ENCODE measurements at regions not wholly inside any gene's neighbourhood (a gene's known extent, or its start where the extent isn't known, plus 50 kb on each side); places are given as distances from the start of the nearest gene placed in this dataset.

DNA sequence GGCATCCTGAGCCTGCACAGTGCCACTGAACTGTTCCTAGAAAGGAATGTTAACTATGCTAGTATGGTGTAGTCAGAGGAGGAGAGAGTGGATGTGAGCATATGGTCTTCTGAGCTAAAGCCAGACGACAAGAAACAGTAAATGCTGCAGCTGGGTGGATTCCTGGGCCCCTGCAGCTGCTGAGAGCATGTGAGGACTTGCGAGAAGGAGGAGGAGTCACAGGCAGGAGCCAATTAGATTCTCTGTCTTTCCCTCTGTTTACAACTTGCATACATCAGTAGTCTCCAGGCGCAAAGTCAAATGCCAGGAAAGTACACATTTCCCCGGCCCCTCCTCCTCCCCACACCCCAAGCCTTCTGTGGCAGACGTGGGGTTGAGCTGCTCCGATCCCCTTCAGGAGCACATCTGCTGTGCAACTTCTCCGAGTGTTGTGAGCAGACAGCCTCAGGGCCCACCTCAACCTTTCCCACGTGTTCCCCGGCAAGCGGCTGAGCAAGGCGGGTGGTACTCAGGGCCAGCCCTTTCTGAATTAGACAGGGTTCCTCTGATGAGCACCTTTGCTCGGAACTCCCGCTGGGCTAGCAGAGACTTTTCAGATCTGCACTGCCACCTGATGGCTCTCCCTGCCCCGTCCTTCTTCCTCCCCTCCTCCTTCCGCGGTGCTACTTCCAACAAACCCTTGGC, 108.7 kb upstream of the ATP6AP2 start:
- peak overlapping the region; percentile 23 for H3K4me3 ChIP-seq (ENCODE audit: low read length)
- no peaks in the 10 kb centered on the region for H3K9me3 ChIP-seq (ENCODE audit: control insufficient read depth, low read depth, low read length)
- peak overlapping the region; percentile 71 for H3K27ac ChIP-seq (ENCODE audit: low read length)
- peak; percentile 67 to 83 for DNase-seq
- whole genome bisulfite sequencing (ENCODE audit: insufficient coverage, low lambda C conversion rate): no CpG with 5 or more reads among the region's 16 CpGs
- peaks cover 25% of the 10 kb centered on the region for H3K4me1 ChIP-seq (ENCODE audit: control insufficient read depth, insufficient read depth, low read length)
- no peaks in the 10 kb centered on the region for H3K27me3 ChIP-seq (ENCODE audit: control insufficient read depth, insufficient read depth, low read length)
- H3K36me3 ChIP-seq (ENCODE audit: control insufficient read depth, insufficient read depth, low read length): no peaks in the 10 kb centered on the region

DNA sequence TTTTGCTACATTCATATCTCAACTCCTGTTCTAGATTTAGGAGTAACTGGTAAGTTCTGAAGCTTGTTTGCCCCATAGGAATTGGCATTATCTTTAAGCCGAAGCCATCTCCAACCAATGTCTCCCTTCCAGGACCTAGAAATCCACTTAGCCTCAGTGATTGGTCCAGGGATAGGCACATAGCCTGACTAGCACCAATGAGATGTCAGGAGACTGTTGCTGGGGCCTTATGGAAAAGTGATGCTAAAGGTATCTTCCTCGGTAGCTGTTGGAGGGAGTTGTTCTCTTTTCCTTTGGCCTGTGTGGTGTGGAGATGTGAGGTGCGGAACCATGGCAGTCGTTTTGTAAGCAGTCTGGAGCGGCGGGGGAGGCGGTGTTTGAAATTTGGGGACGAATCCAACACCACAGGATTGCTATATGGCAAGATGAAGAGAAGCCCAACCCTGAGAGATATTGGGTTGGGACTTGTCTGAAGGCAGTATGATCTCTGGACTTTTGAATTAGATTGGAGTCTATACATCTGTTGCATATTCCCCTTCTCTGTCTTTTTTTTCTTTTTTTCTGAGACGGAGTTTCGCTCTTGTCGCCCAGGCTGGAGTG, 109.8 kb upstream of the ATP6AP2 start:
- H3K9me3 ChIP-seq (ENCODE audit: control insufficient read depth, low read depth, low read length): no peaks in the 10 kb centered on the region
- no peaks in the 10 kb centered on the region for H3K36me3 ChIP-seq (ENCODE audit: control insufficient read depth, insufficient read depth, low read length)
- no peak overlapping the region for H3K27ac ChIP-seq (ENCODE audit: low read length)
- no peak overlapping the region for H3K4me3 ChIP-seq (ENCODE audit: low read length)
- no peak for DNase-seq
- peaks cover 25% of the 10 kb centered on the region for H3K4me1 ChIP-seq (ENCODE audit: control insufficient read depth, insufficient read depth, low read length)
- H3K27me3 ChIP-seq (ENCODE audit: control insufficient read depth, insufficient read depth, low read length): no peaks in the 10 kb centered on the region
- no CpG with 5 or more reads among the region's 11 CpGs for WGBS (ENCODE audit: insufficient coverage, low lambda C conversion rate)

DNA sequence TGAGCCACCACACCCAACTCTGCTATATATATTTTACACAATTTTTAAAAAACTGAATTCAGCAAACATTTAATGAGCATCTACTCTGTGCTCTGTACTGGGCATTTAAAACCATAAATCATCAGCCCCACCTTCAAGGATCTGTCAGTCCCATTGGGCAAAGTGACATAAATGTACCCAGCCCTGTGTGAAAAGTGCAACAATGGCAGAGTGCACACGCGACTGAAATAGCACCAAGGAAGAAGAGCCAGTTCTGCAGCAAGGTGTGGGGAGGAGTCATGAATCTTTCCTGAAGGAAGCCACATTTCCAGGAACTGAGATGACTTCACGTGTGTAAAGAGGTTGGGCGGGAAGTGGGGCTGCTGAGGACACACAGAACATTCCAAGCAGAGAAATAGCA, 111.5 kb upstream of the ATP6AP2 start:
- H3K4me3 ChIP-seq (ENCODE audit: low read length): no peak overlapping the region
- no peak for DNase-seq
- no peak overlapping the region for H3K27ac ChIP-seq (ENCODE audit: low read length)
- no peaks in the 10 kb centered on the region for H3K27me3 ChIP-seq (ENCODE audit: control insufficient read depth, insufficient read depth, low read length)
- WGBS (ENCODE audit: insufficient coverage, low lambda C conversion rate): no CpG with 5 or more reads among the region's 4 CpGs
- H3K36me3 ChIP-seq (ENCODE audit: control insufficient read depth, insufficient read depth, low read length): no peaks in the 10 kb centered on the region
- H3K4me1 ChIP-seq (ENCODE audit: control insufficient read depth, insufficient read depth, low read length): peaks cover 18% of the 10 kb centered on the region
- no peaks in the 10 kb centered on the region for H3K9me3 ChIP-seq (ENCODE audit: control insufficient read depth, low read depth, low read length)

DNA sequence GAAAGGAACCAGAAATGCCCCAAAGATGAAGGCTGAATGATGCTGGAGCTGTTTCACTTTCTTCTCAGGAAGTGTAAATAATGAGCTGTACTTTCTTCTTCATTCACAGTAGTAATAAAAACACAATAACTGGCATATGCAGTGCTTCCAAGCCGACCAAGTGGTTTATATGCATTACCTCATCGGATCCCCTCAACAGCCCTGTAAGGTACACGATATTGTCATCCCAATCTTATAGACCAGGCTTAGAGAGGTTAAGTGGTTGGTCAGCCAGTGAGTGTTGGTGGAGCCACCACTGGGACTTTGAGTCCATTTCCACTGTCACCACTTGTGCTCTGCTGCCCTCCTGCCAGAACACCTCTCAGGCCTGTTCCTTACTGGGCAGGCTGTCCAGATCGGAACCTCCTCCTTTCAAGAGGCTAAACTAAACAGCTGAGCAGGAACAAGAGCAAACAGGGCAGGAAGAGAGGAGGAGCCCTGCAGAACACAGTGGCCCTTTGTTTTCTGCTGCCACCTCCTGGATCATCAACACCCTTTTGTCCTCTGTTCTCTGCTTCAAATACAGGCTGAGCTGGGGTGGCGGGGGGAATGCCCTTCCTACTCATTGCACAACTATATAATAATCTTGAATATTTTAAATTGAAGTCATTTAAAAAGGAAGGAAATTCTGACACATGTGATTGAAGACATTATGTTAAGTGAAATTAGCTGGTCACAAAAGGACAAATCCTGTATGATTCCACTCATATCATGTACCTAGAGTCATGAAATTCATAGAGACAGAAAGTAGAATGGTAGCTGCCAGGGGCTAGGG, 112.5 kb upstream of the ATP6AP2 start:
- H3K27me3 ChIP-seq (ENCODE audit: control insufficient read depth, insufficient read depth, low read length): no peaks in the 10 kb centered on the region
- no peak overlapping the region for H3K4me3 ChIP-seq (ENCODE audit: low read length)
- no CpG with 5 or more reads among the region's 5 CpGs for WGBS (ENCODE audit: insufficient coverage, low lambda C conversion rate)
- H3K9me3 ChIP-seq (ENCODE audit: control insufficient read depth, low read depth, low read length): no peaks in the 10 kb centered on the region
- H3K36me3 ChIP-seq (ENCODE audit: control insufficient read depth, insufficient read depth, low read length): no peaks in the 10 kb centered on the region
- H3K27ac ChIP-seq (ENCODE audit: low read length): peak overlapping the region; percentile 57
- H3K4me1 ChIP-seq (ENCODE audit: control insufficient read depth, insufficient read depth, low read length): peaks cover 10% of the 10 kb centered on the region
- DNase-seq: peak; percentile 63 to 80

DNA sequence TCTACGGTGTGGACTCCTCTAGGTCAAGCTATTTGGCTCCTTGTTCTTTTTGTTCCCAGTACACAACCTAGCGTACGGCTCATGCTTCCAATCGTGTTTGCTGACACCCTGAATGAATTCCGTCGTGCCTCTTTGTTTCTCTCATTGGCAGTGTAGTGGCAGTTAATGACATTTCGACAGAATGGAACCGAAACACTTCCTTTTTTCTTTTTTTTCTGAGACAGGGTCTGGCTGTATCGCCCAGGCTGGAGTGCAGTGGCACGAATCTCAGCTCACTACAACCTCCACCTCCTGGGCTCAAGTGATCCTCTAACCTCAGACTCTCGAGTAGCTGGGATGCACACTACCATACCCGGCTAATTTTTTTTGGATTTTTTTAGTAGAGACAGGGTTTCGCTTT, 113.3 kb upstream of the ATP6AP2 start:
- WGBS (ENCODE audit: insufficient coverage, low lambda C conversion rate): no CpG with 5 or more reads among the region's 13 CpGs
- no peaks in the 10 kb centered on the region for H3K27me3 ChIP-seq (ENCODE audit: control insufficient read depth, insufficient read depth, low read length)
- peaks cover 8% of the 10 kb centered on the region for H3K4me1 ChIP-seq (ENCODE audit: control insufficient read depth, insufficient read depth, low read length)
- H3K4me3 ChIP-seq (ENCODE audit: low read length): no peak overlapping the region
- DNase-seq: no peak
- H3K36me3 ChIP-seq (ENCODE audit: control insufficient read depth, insufficient read depth, low read length): no peaks in the 10 kb centered on the region
- H3K9me3 ChIP-seq (ENCODE audit: control insufficient read depth, low read depth, low read length): no peaks in the 10 kb centered on the region
- H3K27ac ChIP-seq (ENCODE audit: low read length): no peak overlapping the region

DNA sequence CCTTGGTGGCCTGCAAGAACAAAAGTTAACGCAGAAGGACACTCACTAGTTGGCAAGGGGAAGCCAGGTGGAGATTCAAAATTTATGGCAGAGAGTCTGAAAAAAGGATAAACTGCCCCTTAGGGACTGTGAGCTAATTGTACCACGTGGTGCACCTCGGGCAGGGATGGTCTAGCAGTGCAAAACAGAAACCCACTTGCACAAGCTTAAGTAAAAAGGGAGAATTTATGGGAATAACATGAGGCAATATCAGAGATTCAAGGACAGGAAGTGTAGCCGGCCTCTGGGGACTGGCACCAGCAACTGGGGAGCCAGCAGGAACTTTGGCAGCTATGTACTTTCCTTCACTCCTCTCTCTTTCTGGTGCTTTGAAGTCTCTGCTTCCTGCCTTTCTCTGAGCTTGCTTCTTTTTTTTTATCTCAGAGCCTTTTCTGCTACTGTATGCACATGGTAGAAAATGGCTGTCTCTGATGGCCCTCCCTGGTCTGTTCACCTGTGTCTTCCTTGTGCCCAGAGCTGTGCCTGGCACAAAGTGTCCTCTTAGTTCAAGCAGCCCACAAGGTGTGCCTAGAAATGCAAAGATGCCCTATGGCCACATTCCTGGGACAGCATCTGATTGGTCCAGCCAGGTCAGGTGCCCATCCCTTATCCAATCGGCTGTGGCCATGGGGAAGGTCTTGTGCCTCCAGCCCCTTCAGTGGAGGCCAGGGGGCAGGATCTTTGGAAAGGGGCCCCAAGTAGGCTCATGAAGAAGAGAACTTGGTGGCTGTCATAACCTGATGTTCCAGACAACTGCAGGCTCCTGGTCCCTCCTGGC, 114.8 kb upstream of the ATP6AP2 start:
- Histone ChIP-seq H3K4me1 (ENCODE audit: control insufficient read depth, insufficient read depth, low read length) (no peaks in the 10 kb centered on the region), H3K4me3 (ENCODE audit: low read length) (no peak overlapping the region), H3K9me3 (ENCODE audit: control insufficient read depth, low read depth, low read length) (no peaks in the 10 kb centered on the region), H3K27ac (ENCODE audit: low read length) (no peak overlapping the region), H3K36me3 (ENCODE audit: control insufficient read depth, insufficient read depth, low read length) (no peaks in the 10 kb centered on the region), H3K27me3 (ENCODE audit: control insufficient read depth, insufficient read depth, low read length) (no peaks in the 10 kb centered on the region)
- DNase-seq: no peak
- no CpG with 5 or more reads among the region's 5 CpGs for WGBS (ENCODE audit: insufficient coverage, low lambda C conversion rate)

DNA sequence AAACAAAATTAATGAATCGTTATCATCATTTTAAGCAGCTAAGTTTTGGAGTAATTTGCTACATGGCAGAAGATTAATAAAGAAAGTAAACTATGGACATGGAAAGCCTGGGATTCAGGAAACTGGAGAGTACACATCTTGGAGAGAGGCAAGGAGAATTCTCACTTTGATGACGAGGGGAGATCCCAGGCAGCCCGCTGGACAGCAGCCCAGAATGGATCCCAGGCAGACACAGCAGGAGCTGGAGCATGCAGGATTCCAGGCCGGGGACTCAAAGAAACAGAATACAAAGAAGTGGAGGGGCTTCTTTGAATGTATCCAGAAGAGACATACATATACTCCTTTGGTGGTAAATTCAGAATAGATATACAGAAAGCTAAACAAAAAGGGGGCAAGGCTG, 118.0 kb upstream of the ATP6AP2 start:
- Histone ChIP-seq H3K4me1 (ENCODE audit: control insufficient read depth, insufficient read depth, low read length) (no peaks in the 10 kb centered on the region), H3K36me3 (ENCODE audit: control insufficient read depth, insufficient read depth, low read length) (no peaks in the 10 kb centered on the region), H3K9me3 (ENCODE audit: control insufficient read depth, low read depth, low read length) (no peaks in the 10 kb centered on the region), H3K27me3 (ENCODE audit: control insufficient read depth, insufficient read depth, low read length) (no peaks in the 10 kb centered on the region), H3K4me3 (ENCODE audit: low read length) (no peak overlapping the region), H3K27ac (ENCODE audit: low read length) (no peak overlapping the region)
- no peak for DNase-seq
- WGBS (ENCODE audit: insufficient coverage, low lambda C conversion rate): no CpG with 5 or more reads among the region's 4 CpGs

DNA sequence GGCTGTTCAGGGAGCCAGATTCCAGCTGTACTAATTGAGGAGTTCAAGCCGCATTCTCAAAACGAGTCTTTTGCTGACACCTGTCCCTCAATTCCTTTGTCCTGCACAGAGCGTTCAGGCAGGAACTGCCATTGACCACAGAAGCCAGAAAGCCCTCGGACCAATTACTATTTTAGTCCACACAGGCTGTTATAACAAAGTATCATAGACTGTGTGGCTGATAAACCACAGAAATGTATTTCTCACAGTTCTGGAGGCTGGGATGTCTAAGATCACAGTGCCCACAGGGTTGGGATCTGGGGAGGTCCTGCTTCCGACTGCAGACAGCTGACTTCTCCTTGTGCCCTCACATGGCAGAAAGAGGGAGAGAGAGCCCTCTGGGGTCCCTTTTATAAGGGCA, 119.8 kb upstream of the ATP6AP2 start:
- DNase-seq: no peak
- Histone ChIP-seq H3K9me3 (ENCODE audit: control insufficient read depth, low read depth, low read length) (no peaks in the 10 kb centered on the region), H3K36me3 (ENCODE audit: control insufficient read depth, insufficient read depth, low read length) (no peaks in the 10 kb centered on the region), H3K4me1 (ENCODE audit: control insufficient read depth, insufficient read depth, low read length) (no peaks in the 10 kb centered on the region), H3K4me3 (ENCODE audit: low read length) (no peak overlapping the region), H3K27me3 (ENCODE audit: control insufficient read depth, insufficient read depth, low read length) (no peaks in the 10 kb centered on the region), H3K27ac (ENCODE audit: low read length) (no peak overlapping the region)
- WGBS (ENCODE audit: insufficient coverage, low lambda C conversion rate): no CpG with 5 or more reads among the region's 5 CpGs

DNA sequence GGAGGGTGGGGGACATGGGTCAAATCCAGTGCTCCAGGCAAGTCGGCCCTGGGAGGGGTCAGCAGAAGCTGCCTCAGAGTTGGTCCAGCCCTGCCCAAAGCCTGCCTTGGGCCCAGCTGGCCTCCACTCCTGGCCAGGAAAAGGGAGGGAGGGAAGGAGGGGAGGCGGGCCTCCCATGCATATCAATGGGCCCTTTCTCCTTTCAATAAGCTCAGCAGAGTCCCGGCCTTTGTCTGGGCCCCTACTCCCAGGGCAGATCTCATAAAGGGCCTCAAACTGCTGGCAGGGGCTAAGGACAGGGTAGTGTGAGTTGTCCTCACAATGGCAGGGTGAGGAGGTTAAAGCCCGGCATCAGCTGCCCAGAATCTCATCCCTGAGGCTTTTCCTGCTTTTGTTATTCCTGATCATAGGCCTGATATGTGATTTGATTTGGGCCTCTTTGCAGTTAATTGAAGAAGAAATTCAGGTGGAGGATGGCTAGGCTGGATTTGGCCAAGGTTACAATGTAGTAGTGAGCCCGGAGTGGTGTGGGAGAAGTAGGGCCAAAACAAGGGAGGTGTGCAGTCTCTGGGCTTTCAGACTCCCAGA, 121.1 kb upstream of the ATP6AP2 start:
- H3K36me3 ChIP-seq (ENCODE audit: control insufficient read depth, insufficient read depth, low read length): no peaks in the 10 kb centered on the region
- no peaks in the 10 kb centered on the region for H3K27me3 ChIP-seq (ENCODE audit: control insufficient read depth, insufficient read depth, low read length)
- no peaks in the 10 kb centered on the region for H3K4me1 ChIP-seq (ENCODE audit: control insufficient read depth, insufficient read depth, low read length)
- no CpG with 5 or more reads among the region's 5 CpGs for WGBS (ENCODE audit: insufficient coverage, low lambda C conversion rate)
- DNase-seq: no peak
- no peaks in the 10 kb centered on the region for H3K9me3 ChIP-seq (ENCODE audit: control insufficient read depth, low read depth, low read length)
- H3K4me3 ChIP-seq (ENCODE audit: low read length): no peak overlapping the region
- H3K27ac ChIP-seq (ENCODE audit: low read length): no peak overlapping the region

DNA sequence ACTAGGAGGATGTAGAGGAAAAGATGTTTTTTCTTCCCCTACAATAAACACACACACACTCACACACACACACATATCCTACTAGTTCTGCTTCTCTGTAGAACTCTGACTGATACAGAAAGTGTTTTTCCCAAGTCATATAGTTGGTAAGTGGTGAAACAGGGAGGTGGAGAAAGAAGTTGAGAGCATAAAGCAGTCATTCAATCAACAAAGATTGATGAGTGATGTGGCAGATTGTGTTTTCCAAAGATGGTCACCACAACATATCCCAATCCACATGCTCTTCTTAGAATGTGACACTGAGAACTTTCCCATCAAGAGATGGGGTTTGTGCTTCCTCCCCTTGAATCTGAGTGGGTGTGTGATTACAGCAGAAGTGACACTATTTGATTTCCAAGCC, 123.4 kb upstream of the ATP6AP2 start:
- Histone ChIP-seq H3K9me3 (ENCODE audit: control insufficient read depth, low read depth, low read length) (no peaks in the 10 kb centered on the region), H3K4me3 (ENCODE audit: low read length) (no peak overlapping the region), H3K4me1 (ENCODE audit: control insufficient read depth, insufficient read depth, low read length) (no peaks in the 10 kb centered on the region), H3K27ac (ENCODE audit: low read length) (no peak overlapping the region), H3K27me3 (ENCODE audit: control insufficient read depth, insufficient read depth, low read length) (no peaks in the 10 kb centered on the region), H3K36me3 (ENCODE audit: control insufficient read depth, insufficient read depth, low read length) (no peaks in the 10 kb centered on the region)
- DNase-seq: no peak

Data from large intestine (tissue), 3 donors.